Fibroblast of gingiva (primary cell): ENCODE measurements at regions not wholly inside any gene's neighbourhood (a gene's known extent, or its start where the extent isn't known, plus 50 kb on each side); places are given as distances from the start of the nearest gene placed in this dataset.

Experiments used
- DNase-seq: peaks from one replicate; pipeline ENCODE4 v3.0.0-alpha.2; 2011; ENCODE audit warnings: low read depth

DNA sequence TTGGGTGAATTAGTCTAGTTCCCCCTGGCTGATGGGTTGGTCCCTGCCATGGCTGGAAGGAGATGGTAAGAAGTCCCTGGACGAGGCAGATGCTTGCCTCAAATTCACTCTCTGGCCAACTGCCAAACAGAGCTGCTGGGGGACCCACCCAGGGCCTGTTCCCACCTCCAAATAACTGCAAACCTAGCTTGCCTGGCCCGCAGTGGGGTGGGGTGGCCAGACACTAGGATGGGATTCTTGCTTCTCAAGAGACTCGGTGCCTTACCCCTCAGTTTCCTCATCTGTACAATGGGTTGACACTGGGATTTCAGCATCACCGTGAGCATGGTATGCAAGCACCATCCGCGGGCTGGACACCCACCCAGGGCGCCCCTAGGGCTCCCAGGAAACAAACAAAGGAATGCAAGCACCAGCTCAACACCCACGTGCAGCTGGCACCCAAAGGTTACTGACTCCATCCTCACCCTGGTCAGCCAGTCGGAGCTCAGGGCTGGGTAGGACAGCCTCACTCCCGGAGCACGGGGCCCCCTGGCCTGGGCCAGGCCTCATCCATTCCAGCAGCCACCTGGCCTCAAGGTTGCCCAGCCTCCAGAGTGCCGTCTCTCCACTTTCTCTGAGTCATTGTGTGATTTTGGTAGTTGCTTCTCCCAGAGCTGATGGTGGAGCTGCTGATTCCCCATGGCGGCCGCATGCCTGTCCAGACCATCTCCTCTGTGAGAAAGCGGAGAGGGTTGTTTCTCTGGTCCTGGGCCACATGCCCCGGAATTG is 205.2 kb upstream of the RTL1 start:
- DNase-seq: no peak

DNA sequence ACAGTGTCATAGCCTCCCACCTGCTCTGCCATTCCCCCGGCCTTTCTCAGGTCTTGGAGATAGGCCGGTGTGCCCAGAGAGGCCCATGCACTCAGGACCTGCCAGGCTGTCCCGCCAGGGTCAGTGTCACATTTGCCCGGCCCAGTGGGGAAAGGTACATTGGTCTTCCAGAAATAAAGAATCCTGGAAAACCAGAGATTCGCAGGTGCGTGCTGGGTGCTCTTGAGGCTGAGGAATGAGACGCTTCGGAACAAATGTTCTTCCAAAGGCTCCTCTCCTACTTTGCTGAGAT is 205.8 kb upstream of the RTL1 start:
- DNase-seq: no peak

DNA sequence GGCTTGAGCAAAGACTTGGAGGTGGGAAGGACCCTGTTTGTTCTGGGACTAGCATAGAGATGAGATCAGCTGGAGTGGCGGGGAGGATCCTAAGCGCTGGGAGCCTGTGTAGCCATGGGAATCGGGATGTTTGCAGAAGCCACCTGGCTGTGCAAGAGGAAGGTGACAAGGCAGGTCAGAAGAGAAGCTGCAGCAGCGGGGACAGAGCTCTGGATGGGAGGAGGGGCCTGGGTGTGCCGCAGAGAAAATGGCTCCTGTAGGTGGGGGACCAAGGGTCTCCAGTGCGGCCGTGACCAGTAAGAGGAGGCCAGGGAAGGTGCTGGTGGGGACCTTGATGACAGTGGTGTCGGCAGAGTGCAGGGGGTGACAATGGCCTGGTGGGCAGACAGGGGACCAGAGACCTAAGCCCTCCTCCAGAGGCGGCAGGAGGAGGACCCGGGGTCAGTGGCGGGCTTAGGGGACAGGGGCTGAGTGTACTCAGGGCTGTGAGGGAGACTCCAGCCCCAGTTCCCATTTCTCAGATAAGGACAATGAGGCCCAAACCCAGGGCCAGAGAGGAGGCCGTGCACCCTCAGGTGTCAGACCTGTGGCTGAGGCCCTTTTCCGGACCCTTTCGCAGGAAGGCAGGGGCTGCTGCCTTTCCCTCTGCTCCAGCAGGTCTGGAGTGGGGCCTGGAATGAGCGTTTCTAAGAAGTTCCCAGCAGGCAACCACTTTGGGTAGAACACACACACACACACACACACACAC is 206.6 kb upstream of the RTL1 start:
- no peak for DNase-seq

DNA sequence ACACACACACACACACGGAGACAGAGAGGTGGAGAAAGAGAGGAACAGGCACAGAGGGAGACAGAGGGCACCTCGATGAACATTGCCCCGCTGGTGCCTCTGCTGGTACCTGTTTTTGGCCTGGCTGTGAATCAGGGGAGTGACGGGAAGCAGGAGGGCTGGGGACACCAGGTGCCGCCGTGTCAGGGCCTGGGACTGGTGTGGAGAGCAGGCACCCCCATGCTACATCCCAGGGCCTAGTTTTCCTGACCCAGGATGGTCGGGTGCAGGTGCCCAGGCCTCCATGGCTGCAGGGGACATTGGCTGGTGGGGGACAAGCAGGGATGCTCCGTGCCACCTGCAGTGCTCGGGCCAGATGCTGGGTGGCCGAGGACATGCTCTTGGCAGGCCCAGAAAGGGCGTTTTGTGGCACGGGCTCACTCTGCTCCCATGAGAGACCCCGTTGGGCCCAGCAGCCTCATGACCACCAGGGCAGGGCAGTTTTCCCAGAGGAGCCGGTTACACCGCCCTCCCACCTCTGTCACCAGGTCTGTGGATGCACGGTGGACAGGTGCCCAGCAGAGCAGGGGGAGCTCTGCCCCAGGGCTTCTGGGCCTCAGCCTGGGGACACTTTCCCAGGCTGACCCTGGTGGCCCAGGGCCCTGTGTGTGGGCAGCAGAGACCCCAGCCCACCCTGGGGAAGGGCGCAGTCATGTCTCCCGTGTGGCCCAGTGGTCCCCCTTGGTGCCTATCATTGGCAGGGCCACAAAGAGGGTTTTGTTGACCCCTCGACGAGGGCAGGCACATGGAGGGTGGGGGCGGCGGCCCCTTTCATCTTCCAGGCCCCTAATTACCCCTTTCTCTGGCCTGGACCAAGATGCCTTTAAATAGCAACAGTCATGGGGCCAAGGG is 207.5 kb upstream of the RTL1 start:
- DNase-seq: no peak

DNA sequence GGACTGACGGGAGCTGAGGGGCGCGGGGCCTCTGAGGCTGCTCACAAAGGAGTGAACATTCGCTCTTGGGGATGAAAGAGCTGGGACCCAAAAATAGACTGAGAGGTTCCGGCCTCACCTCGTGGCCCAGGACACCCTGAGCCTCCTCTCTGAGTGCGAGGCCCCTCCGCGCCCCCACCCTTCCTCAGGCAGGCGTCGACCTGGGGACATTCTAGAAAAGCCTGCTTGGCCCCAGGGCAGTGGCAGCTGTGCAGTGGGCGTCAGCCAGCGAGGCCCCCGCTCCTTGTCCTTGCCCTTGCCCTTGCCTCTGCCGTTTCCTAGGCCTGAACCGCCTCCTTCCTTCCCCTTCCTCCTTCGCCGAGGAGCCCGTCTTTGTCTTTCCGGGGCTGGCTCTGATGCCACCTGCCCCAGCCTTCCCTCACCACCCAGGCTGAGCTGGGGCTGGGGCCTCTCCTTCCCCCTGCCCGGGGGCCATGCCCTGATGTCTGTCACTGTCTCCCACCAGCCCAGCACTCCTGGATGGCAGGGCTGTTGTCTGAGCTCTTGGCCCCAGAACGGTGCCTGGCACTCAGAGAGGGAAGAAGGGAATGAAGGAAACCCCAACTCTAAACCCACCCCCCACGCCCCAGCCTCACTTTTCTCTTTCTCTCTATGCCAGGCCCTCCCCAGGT is 208.2 kb upstream of the RTL1 start:
- no peak for DNase-seq

DNA sequence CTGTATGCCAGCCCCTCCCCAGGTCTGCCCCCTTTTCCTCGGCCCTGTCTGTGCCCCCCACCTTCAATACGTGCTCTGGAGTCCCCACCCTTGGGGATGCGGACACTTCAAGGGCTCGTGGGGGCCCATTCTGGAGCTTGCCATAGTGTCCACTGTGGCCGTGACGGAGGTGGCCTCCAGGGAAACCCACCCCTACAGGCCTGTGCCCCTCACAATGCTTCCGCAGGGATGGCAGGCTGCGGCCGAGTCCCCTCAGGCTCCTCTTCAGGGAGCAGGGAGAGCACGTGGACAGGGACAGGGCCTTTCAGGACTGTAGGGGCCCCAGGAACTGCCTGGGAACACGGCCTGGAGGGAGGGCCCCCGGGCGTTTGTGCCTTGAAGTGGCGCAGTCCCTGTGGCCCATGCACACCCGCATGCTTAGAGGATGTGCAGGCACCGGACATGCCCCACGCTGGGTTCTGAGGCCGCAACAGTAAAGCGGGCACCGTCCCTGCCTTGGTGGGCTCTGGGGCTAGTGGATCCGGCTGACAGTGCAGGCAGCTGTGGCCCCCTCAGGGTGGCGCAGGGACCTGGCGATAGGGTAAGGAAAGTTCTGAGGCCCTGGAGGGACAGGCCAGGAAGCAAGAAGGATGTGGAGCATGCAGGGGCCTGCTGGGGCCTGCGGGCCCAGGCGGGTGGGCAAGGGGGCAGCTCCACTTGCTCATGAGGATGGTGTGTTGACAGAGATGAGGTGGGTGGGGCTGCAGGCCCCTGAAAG is 209.0 kb upstream of the RTL1 start:
- DNase-seq: no peak

DNA sequence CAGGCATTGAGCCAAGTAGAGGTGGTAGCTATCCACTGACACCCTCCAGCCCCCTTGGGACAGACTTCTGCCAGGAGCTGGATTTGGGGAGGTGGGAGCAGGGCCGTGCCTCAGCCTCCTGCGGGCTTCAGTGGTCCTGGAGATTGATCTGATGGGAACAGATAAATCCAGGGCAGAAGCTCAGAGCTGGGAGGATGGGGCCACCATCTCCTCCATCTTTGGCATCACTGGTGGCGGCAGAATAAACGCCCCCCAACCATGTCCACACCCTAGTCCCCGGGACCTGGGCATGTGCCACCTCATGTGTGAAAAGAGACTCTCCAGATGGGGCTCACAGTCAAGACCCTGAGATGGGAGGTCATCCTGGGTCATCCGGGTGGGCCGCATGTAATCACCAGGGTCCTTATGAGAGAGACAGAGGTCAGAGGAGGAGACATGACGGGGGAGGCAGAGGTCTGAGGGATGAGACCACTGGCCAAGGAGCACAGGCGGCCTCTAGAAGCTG is 209.6 kb upstream of the RTL1 start:
- no peak for DNase-seq

DNA sequence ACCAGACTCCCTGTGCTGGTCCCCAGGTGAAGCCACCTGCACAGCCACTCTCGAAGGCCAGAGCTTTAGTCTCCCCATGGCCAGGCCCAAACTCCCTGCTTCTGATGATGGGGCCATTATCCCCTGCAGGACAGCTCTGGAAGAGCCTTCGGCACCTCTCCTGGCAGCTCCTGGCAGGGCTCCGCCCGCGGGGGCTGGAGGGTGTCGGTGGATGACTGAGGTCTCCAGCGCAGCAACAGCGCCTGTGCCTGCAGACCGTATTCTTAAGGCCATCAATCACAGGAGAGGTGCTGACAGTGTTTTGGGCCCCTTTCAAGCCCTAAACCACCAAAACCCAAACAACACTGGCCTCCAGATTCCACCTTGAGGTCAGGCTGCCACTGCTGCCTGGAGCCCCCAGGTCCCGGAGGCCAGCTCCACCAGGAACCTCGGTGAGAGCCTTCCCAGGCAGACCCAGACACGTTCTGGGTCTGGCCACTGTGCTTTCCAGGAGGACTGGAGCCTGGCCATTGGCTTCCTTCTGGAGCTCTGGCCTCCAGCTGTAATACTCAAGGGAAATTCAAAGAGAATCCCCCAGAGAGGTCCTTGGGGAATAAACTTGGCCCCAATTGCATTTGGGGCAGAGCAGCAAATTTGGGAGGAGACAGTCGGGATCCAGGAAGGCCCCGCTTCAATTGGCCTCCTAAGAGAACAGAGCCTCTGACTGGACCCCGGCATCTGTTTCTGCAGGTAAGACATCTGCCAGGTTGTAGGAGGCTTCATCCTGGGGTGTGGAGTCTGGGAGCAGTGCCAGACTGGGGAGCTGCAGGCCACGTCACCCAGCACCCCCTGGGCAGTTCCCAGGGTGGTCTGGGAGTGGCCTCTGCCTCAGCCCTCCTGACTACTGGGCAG is 210.6 kb upstream of the RTL1 start:
- DNase-seq: no peak

DNA sequence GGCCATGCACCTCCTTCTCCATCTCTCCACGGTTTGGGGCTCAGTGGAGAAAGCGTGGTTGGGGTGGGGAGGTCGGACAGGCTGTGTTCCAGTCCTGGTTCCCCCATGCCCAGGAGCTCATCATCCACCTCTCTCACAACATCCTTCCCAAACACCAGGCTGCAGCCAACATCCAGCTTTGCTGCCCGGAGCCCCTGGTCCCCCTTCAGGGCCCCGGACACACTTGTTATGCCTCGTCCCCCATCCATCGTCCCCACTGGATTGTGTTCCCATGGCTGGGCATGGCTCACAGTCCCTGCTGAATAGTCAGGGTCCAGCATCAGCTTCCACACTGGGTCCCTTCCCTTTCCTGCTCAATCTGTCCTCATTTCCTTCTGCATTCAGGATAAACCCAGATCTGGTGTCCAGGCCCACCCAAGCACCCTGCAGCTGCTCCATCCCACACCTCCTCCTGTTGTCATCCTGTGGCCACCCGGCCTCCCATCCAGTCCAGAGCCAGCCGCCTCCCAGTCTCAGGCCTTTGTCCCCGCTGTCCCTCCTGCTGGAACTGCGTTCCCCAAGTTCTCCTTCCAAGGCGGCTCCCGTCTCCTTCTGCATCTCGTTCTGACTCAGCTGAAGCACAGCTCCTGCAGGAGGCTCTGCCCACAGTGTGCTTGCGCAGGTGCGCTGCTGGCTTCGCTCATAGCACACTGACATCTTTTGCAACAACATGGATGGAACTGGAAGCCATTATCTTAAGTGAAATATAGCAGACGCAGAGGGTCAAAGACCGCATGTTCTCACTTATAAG is 211.4 kb upstream of the RTL1 start:
- DNase-seq: no peak

DNA sequence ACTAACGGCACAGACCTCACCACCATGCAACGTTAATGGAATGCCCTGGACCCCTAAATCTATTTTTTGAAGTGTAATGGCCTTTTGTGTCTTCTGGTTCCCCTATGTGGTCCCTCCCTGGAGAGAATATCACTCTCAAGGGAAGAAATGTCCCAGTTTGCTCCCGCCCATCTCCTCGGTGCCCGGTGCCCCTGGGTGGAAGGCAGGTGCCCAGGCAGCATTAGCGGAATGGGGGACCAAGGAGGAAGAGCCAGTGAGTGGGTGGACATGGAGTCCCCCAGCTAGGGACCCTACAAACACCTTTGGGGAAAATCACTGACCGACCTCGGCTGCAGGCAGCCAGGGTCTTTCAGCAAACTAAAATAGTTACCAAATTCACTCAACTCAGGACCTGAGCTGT is 212.1 kb upstream of the RTL1 start:
- DNase-seq: no peak

DNA sequence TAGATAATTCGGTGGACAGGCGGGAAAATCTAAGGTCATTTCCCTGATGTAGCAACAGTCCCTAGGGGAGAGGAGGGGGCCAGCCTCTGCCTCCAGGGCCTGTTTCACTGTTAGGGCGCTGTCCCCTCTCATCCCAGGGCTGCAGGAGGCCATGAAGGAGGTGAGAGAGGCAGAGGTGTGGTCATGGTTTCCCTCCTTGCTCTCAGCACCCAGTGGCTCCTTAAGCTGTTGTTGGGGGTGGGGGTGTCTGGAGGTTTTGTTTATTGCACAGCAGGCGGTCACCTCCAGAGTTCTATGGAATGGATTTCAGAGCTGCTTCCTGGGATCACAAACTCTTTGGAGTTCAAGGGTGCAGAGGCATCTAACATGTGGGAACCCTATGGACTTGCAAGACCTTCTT is 212.5 kb upstream of the RTL1 start:
- DNase-seq: no peak

DNA sequence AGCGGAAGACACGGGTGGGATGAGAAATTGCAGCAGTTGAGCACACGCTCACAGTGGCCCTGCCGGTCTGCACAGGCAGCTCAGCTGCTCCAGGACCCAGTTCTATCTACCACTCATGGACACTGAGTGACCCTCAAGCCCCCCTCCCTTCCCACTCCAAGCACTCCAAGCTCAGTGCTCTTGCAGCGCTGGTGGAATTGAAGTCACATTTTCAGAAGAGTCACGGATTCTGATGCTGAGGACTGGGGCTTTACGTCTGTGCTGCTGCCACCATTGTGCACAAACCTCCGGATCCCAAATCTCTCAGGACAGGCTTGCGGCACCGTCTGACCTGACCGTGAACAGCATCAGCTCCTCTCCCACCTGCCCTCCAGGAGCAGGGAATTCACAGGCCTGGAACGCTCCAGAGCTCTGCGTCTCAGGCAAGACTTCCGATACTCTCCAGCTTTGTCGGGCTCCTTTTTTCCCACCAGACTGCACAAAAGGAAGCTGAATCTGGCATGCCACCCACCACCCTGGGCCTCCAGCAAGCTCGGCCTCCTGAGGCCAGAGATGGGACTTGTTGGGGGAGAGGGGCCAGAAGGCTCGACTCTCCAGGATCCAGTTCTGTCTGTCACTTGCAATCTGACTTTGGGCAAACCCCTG is 213.1 kb upstream of the RTL1 start:
- DNase-seq: no peak

DNA sequence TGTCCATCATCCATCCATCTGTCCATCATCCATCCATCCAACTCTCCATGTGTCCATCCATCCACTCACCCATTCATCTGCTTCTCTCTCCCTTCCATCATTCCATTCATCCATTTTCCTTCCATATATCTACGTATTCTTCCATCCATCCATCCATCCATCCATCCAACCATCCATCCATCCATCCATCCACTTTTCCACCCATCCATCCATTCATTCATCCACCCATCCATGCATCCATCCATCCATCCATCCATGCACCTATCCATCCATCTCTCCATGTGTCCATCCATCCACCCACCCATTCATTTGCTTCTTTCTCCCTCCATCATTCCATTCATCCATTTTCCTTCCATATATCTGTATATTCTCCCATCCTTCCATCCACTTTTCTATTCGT is 214.0 kb upstream of the RTL1 start:
- DNase-seq: no peak

DNA sequence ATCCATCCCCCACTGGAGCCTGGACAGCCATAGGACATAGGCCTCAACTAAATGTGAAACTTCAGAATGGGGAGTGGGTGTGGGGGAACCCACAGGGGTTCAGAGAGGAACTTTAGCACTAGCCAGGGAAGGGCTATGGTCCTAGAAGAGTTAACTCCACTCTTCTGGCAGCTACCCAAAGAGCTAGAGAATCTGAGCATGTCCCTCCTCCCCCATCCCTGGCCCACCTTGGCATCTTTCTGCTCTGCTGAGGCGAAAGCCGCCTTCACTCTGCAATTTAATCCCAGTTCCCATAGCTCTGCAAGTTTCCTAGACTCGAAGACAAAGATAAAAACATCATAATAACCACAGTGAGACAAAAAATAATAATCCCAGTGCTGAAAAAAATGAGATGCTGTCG is 214.7 kb upstream of the RTL1 start:
- DNase-seq: no peak

DNA sequence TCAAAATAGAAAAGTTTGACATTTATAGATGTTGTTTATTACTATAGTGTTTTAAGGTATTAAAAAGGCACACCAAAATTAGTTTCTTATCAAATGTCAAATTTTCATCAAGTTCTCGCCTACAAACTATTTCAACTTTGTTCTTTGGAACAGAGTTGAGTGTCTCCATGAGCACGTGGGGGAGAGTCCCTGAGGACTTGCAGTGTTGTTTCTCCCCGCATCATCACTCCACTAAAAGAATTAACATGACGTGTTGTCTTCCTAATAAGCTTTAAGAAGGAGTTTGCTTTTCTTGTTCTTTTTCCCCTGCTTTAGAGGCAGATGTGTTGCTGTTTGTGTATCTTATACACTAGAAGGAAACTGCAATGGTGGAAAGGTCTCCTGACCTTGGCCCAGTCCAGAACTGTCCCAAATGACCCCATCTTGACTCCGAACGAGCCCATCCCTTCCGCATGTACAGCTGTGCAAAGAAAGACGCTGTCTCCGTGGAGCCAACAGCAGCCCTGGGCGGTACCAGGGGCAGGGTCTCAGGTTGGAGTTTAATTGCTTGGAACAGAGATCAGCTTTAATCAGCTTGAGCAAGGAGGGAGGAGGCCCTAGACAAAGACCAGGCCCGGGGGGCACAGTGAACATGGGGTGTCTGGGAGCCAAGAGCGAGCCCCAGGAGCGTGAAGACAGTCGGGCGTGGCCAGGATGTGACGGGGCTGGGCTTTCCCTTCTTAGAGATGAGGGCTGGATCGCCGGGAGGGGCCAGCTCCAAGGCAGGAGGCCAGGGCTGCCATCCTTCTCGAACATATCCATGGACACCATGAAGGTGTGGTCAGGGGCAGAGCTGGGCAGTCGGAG is 215.4 kb upstream of the RTL1 start:
- DNase-seq: no peak

DNA sequence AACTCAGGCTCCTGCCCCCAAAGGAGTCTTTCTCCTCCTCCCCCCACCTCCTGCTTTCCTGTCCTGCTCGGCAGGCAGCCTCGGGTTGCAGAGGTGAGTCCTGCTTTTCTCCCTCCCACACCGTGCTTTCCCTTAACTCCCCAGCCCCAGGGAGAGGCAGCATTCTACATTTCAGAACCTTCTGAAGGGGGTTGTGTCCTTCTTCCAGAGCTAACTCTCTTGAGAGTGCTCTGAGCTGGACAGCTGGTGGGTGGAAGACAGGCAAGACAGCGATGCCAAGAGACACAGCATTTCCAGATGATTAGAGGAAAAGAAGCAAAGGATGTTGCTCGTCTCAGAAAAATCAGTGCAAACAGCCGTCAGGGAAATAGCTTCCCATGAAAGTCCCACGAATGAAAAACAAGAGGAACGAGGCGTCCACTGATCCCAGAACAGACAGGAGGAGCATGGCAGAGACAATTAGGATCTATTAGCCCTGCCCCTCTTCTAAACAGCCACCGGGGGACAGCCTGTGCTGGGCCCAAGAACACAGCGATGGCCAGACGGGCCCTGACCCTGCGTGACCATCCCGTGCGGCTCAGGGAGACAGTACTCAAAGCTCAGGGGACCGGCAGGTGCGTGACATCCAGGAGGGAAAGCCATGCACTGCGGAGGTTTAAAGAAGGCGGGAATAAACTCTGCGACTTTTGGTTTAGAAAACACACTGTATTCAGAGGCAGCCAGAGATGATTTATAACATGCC is 216.5 kb upstream of the RTL1 start:
- DNase-seq: no peak
